Ishikawa (cell line): ENCODE measurements at regions not wholly inside any gene's neighbourhood (a gene's known extent, or its start where the extent isn't known, plus 50 kb on each side); places are given as distances from the start of the nearest gene placed in this dataset.

ENCODE experiments used
- CEBPB ChIP-seq: IDR thresholded peaks from 2 replicates; pipeline ENCODE4 v1.6.1; 2012
- CREB1 ChIP-seq: IDR thresholded peaks from 2 replicates; pipeline ENCODE4 v1.6.1; 2012; ENCODE audit warnings: low read depth
- EGR1 ChIP-seq: IDR thresholded peaks from 2 replicates; pipeline ENCODE4 v1.6.1; 2012
- EP300 ChIP-seq: IDR thresholded peaks from 2 replicates; pipeline ENCODE4 v1.6.1; 2012; ENCODE audit warnings: borderline replicate concordance
- FOXM1 ChIP-seq: IDR thresholded peaks from 2 replicates; pipeline ENCODE4 v1.6.1; 2012; ENCODE audit warnings: low read depth, borderline replicate concordance
- NFIC ChIP-seq: IDR thresholded peaks from 2 replicates; pipeline ENCODE4 v1.6.1; 2012
- RAD21 ChIP-seq: IDR thresholded peaks from 2 replicates; pipeline ENCODE4 v1.6.1; 2012; ENCODE audit warnings: low read depth
- TAF1 ChIP-seq: IDR thresholded peaks from 2 replicates; pipeline ENCODE4 v1.6.1; 2012; ENCODE audit warnings: low read depth, mild to moderate bottlenecking
- TCF12 ChIP-seq: IDR thresholded peaks from 2 replicates; pipeline ENCODE4 v1.6.1; 2012; ENCODE audit warnings: low read depth
- TEAD4 ChIP-seq: IDR thresholded peaks from 2 replicates; pipeline ENCODE4 v1.6.1; 2012
- YY1 ChIP-seq: IDR thresholded peaks from 2 replicates; pipeline ENCODE4 v1.6.1; 2012; ENCODE audit warnings: low read depth
- ZBTB7A ChIP-seq: IDR thresholded peaks from 2 replicates; pipeline ENCODE4 v1.6.1; 2012; ENCODE audit warnings: low read depth
- TF ChIP-seq, protein P1 (sequence below): IDR thresholded peaks from 2 replicates; pipeline ENCODE4 v1.6.1; 2012; ENCODE audit warnings: low read depth, mild to moderate bottlenecking
- TF ChIP-seq, protein P2 (sequence below): IDR thresholded peaks from 2 replicates; pipeline ENCODE4 v1.6.1; 2012
- TF ChIP-seq, protein P3 (sequence below): IDR thresholded peaks from 2 replicates; pipeline ENCODE4 v1.6.1; 2012

DNA sequence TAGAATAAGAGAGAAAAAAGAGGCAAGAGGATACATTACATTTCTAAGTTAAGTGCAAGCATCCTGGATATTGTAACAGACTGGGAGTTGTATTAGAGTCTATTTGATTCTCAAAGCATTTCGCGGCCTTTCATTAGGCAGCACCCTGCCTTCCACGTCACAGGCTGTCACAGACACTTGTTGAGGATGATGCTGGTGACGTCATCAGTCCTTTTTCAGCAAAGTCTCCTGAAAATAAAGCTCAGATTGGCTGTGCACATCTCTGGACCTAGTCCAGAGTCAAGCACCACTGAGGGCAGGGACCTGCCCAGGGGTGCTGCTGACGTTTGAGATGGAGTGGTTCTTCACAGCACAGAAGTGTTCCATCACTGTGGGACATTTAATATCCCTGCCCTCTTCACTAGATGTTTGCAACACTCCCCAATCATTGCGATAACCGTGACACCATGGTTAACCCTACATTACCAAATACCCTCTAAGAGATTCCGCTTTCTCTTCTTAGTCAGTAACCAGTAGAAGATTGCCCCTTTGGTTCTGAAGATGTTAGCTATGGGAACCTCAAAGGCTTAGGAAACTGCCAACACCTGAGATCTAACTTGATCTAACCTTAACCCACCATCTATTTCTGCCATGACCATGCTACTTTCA, 72.7 kb upstream of the F3 start:
- TF ChIP-seq TCF12 = no peak
- TF ChIP-seq CEBPB = no peak
- TF ChIP-seq RAD21 = no peak
- TF ChIP-seq, protein P1, sequence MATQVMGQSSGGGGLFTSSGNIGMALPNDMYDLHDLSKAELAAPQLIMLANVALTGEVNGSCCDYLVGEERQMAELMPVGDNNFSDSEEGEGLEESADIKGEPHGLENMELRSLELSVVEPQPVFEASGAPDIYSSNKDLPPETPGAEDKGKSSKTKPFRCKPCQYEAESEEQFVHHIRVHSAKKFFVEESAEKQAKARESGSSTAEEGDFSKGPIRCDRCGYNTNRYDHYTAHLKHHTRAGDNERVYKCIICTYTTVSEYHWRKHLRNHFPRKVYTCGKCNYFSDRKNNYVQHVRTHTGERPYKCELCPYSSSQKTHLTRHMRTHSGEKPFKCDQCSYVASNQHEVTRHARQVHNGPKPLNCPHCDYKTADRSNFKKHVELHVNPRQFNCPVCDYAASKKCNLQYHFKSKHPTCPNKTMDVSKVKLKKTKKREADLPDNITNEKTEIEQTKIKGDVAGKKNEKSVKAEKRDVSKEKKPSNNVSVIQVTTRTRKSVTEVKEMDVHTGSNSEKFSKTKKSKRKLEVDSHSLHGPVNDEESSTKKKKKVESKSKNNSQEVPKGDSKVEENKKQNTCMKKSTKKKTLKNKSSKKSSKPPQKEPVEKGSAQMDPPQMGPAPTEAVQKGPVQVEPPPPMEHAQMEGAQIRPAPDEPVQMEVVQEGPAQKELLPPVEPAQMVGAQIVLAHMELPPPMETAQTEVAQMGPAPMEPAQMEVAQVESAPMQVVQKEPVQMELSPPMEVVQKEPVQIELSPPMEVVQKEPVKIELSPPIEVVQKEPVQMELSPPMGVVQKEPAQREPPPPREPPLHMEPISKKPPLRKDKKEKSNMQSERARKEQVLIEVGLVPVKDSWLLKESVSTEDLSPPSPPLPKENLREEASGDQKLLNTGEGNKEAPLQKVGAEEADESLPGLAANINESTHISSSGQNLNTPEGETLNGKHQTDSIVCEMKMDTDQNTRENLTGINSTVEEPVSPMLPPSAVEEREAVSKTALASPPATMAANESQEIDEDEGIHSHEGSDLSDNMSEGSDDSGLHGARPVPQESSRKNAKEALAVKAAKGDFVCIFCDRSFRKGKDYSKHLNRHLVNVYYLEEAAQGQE = no peak
- no peak for TF ChIP-seq TAF1
- no peak for TF ChIP-seq ZBTB7A
- TF ChIP-seq YY1 = no peak
- no peak for TF ChIP-seq EP300
- TF ChIP-seq, protein P2, sequence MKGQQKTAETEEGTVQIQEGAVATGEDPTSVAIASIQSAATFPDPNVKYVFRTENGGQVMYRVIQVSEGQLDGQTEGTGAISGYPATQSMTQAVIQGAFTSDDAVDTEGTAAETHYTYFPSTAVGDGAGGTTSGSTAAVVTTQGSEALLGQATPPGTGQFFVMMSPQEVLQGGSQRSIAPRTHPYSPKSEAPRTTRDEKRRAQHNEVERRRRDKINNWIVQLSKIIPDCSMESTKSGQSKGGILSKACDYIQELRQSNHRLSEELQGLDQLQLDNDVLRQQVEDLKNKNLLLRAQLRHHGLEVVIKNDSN = no peak
- no peak for TF ChIP-seq TEAD4
- TF ChIP-seq EGR1 = no peak
- TF ChIP-seq FOXM1 = no peak
- TF ChIP-seq, protein P3, sequence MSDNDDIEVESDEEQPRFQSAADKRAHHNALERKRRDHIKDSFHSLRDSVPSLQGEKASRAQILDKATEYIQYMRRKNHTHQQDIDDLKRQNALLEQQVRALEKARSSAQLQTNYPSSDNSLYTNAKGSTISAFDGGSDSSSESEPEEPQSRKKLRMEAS = no peak
- no peak for TF ChIP-seq CREB1
- no peak for TF ChIP-seq NFIC

DNA sequence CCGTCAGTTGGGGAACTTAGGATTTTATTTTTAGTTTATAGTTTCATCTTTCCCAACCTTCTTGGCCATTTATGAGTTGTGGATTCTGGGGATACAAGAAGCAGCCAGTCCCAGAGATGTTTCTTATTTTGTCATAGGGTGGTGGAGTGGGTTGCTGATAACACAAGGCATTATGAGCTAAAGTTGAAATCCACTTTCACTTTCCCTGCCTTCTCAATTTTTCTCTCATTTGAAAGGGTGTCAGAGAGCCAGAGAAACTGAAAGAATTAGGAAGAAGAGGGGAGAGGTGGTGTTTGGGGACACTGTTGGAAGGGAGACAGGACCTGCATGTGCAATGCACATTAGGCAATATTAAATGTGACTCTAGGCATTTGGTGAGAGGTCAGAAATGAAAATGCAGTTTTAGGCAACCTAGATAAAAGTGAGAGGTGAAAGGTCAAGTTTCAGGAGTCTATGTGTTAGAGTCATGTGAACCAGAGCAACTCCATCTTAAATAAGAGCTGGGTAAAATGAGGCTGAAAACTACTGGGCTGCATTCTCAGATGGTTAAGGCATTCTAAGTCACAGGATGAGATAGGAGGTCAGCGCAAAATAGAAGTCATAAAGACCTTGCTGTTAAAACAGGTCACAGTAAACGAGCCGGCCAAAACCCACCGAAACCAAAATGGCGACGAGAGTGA, 71.1 kb upstream of the F3 start:
- TF ChIP-seq ZBTB7A = no peak
- no peak for TF ChIP-seq TEAD4
- TF ChIP-seq NFIC = no peak
- no peak for TF ChIP-seq CREB1
- no peak for TF ChIP-seq EP300
- TF ChIP-seq EGR1 = no peak
- TF ChIP-seq, protein P3 = no peak
- TF ChIP-seq RAD21 = no peak
- TF ChIP-seq CEBPB = no peak
- no peak for TF ChIP-seq FOXM1
- TF ChIP-seq, protein P2 = no peak
- TF ChIP-seq YY1 = no peak
- no peak for TF ChIP-seq TCF12
- TF ChIP-seq, protein P1 = no peak
- TF ChIP-seq TAF1 = no peak

DNA sequence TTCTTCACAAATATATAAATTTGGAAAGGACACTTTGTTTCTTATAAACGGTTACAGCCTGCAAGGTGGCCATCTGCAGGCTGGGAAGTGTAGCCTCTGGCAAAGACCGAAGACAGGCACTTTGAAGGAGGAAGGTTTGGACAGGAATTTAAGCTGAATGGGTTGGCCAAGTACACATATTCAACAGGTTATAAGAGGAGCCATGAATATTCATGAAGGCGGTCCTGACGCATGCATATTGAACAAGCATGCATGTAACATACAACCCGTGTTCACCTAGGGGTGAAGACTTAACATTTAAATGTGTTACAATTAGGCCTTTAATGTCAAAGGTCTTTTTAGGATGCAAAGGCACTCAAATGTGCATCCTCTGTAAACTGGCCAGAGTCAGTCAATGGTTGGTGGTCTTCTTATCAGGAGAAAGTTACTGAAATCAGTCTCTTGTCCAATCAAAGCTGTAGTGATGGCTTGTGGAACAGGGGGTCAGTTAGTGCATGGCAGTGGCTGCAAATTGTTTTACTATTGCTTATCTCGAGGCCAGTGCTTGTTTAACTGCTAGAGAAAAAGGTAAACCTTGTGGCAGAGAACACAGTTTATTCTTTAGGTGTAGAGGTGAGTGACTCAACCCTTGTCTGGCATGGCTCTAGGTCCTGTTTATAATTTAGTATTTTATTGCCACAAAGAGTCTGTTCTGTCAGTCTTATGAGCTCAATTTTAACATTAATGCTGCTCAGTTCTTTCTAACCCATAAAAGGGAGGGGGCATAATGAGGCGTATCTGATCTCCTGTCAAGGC, 70.3 kb upstream of the F3 start:
- TF ChIP-seq, protein P2 = no peak
- no peak for TF ChIP-seq CREB1
- no peak for TF ChIP-seq CEBPB
- no peak for TF ChIP-seq FOXM1
- no peak for TF ChIP-seq EP300
- no peak for TF ChIP-seq NFIC
- TF ChIP-seq TCF12 = no peak
- TF ChIP-seq, protein P3 = no peak
- TF ChIP-seq YY1 = no peak
- no peak for TF ChIP-seq RAD21
- TF ChIP-seq, protein P1 = no peak
- no peak for TF ChIP-seq ZBTB7A
- no peak for TF ChIP-seq EGR1
- no peak for TF ChIP-seq TAF1
